GM23338 (cell line): ENCODE measurements at regions not wholly inside any gene's neighbourhood (a gene's known extent, or its start where the extent isn't known, plus 50 kb on each side); places are given as distances from the start of the nearest gene placed in this dataset.

Experiments
- ATAC-seq: fragments of 200-7000 bp; cut with Tn5 transposase; 3 replicates; pipeline ENCODE4 v1.9.1; 2020
- DNase-seq: peaks from one replicate; pipeline ENCODE4 v3.0.0-alpha.2; 2015; ENCODE audit warnings: low spot score
- H2AFZ ChIP-seq: fragments of 200-600 bp; sonication (generic); 2 replicates; pipeline ENCODE4 v1.8.0; 2016; ENCODE audit warnings: antibody characterized with exemption, mild to moderate bottlenecking, moderate library complexity
- H3F3A ChIP-seq: fragments of 200-600 bp; sonication (generic); replicated peaks from 2 replicates; pipeline ENCODE4 v1.8.0; 2017; ENCODE audit warnings: antibody characterized with exemption, mixed run types, low read depth
- H3K27ac ChIP-seq: fragments of 200-600 bp; sonication (generic); 2 replicates; pipeline ENCODE4 v1.6.1; 2016; ENCODE audit warnings: low read depth
- H3K27me3 ChIP-seq: fragments of 200-600 bp; sonication (generic); 2 replicates; pipeline ENCODE4 v1.8.0; 2016; ENCODE audit warnings: mild to moderate bottlenecking, mixed run types, moderate library complexity; ENCODE audit not compliant: insufficient read depth
- H3K36me3 ChIP-seq: fragments of 200-600 bp; sonication (generic); 2 replicates; pipeline ENCODE4 v1.8.0; 2016; ENCODE audit warnings: mild to moderate bottlenecking; ENCODE audit not compliant: insufficient read depth
- H3K4me1 ChIP-seq: fragments of 200-600 bp; sonication (generic); 2 replicates; pipeline ENCODE4 v1.8.0; 2016; ENCODE audit warnings: mild to moderate bottlenecking, moderate library complexity; ENCODE audit not compliant: insufficient read depth
- H3K4me2 ChIP-seq: fragments of 200-600 bp; sonication (generic); 2 replicates; pipeline ENCODE4 v1.7.1; 2017; ENCODE audit warnings: mixed run types
- H3K4me3 ChIP-seq: fragments of 200-600 bp; sonication (generic); 2 replicates; pipeline ENCODE4 v1.6.1; 2016; ENCODE audit warnings: mixed run types
- H3K79me2 ChIP-seq: fragments of 200-600 bp; sonication (generic); replicated peaks from 2 replicates; pipeline ENCODE4 v1.8.0; 2017; ENCODE audit warnings: mild to moderate bottlenecking; ENCODE audit not compliant: insufficient read depth
- H3K9me2 ChIP-seq: fragments of 200-600 bp; sonication (generic); 2 replicates; pipeline ENCODE4 v1.8.0; 2017; ENCODE audit not compliant: insufficient read depth
- H4K20me1 ChIP-seq: fragments of 200-600 bp; sonication (generic); replicated peaks from 2 replicates; pipeline ENCODE4 v1.8.0; 2017; ENCODE audit warnings: mild to moderate bottlenecking; ENCODE audit not compliant: insufficient read depth
- H3K27ac Mint-ChIP-seq: 2 replicates; pipeline ENCODE4 v1.8.0; 2020; ENCODE audit warnings: inconsistent platforms, mild to moderate bottlenecking, moderate library complexity, mixed read lengths
- H3K27me3 Mint-ChIP-seq: 3 replicates; pipeline ENCODE4 v1.8.0; 2022; ENCODE audit warnings: low read depth, mild to moderate bottlenecking, moderate library complexity, mixed read lengths, inconsistent platforms; ENCODE audit not compliant: insufficient read depth, poor library complexity
- H3K36me3 Mint-ChIP-seq: 3 replicates; pipeline ENCODE4 v1.8.0; 2021; ENCODE audit warnings: low read depth, mild to moderate bottlenecking, inconsistent platforms, moderate library complexity, mixed read lengths
- H3K4me1 Mint-ChIP-seq: 3 replicates; pipeline ENCODE4 v1.8.0; 2020; ENCODE audit warnings: mild to moderate bottlenecking, inconsistent platforms, mixed read lengths
- H3K4me3 Mint-ChIP-seq: 3 replicates; pipeline ENCODE4 v1.8.0; 2021; ENCODE audit warnings: moderate library complexity, mild to moderate bottlenecking, inconsistent platforms, mixed read lengths
- H3K9me3 Mint-ChIP-seq: 3 replicates; pipeline ENCODE4 v1.8.0; 2020; ENCODE audit warnings: moderate library complexity, mild to moderate bottlenecking, inconsistent platforms, mixed read lengths
- CREB1 ChIP-seq: fragments of 250-450 bp; sonication (Bioruptor Pico); IDR thresholded peaks from 2 replicates; pipeline ENCODE4 v1.5.0; 2020; ENCODE audit warnings: low read depth, mild to moderate bottlenecking, moderate library complexity
- EZH2phosphoT487 ChIP-seq: fragments of 200-600 bp; sonication (generic); IDR thresholded peaks from one replicate; pipeline ENCODE4 v1.8.1; 2018; ENCODE audit warnings: antibody characterized with exemption; ENCODE audit not compliant: unreplicated experiment
- REST ChIP-seq: IDR thresholded peaks from one replicate; pipeline ENCODE4 v1.6.1; 2018; ENCODE audit warnings: antibody characterized with exemption; ENCODE audit not compliant: unreplicated experiment
- ZNF114 ChIP-seq: fragments of 250-450 bp; sonication (Bioruptor Pico); IDR thresholded peaks from 2 replicates; pipeline ENCODE4 v1.5.0; 2020; ENCODE audit warnings: mild to moderate bottlenecking, moderate library complexity
- ZNF462 ChIP-seq: fragments of 250-450 bp; sonication (Bioruptor Pico); IDR thresholded peaks from 2 replicates; pipeline ENCODE4 v1.5.0; 2020; ENCODE audit warnings: mild to moderate bottlenecking, moderate library complexity

- Histone ChIP-seq H3K4me3 (no peak overlapping the region), H3K27ac (no peak overlapping the region), H3K4me2 (no peak overlapping the region), H3K9me2 (no peaks in the 10 kb centered on the region), H3K27me3 (no peaks in the 10 kb centered on the region), H2AFZ (no peak overlapping the region), H3F3A (no peaks in the 10 kb centered on the region), H4K20me1 (no peaks in the 10 kb centered on the region), H3K79me2 (no peaks in the 10 kb centered on the region), H3K4me1 (no peaks in the 10 kb centered on the region), H3K36me3 (no peaks in the 10 kb centered on the region)
- Mint-ChIP-seq H3K4me1 (no peaks in the 10 kb centered on the region), H3K27me3 (no peaks in the 10 kb centered on the region), H3K9me3 (no peaks in the 10 kb centered on the region; the same call in 2 of the 3 replicates), H3K4me3 (no peak overlapping the region), H3K27ac (no peak overlapping the region), H3K36me3 (no peaks in the 10 kb centered on the region)
- ATAC-seq = no peak
- DNase-seq = no peak
- no peak for TF ChIP-seq CREB1 (CRISPR knock-in tag)
- no peak for TF ChIP-seq EZH2phosphoT487
- TF ChIP-seq REST = no peak
- TF ChIP-seq ZNF114 (CRISPR knock-in tag) = no peak
- no peak for TF ChIP-seq ZNF462 (CRISPR knock-in tag)
Observed at GRCh38 chr15:93553167-93553935, 464.3 kb upstream of the RGMA start.
